Progenitor cell of endocrine pancreas (in vitro differentiated cells): ENCODE measurements at regions not wholly inside any gene's neighbourhood (a gene's known extent, or its start where the extent isn't known, plus 50 kb on each side); places are given as distances from the start of the nearest gene placed in this dataset.
"Not testable (repeated sequence)": the region's sequence is repeated elsewhere in the genome, so short reads cannot be mapped to it uniquely, and the experiment has no call there.

ENCODE experiments used
- DNase-seq: peaks from one replicate; pipeline ENCODE4 v3.0.0; 2021; ENCODE audit warnings: low spot score; ENCODE audit not compliant: unreplicated experiment
- H3K27ac Mint-ChIP-seq: 2 replicates; pipeline ENCODE4 v1.8.0; 2021; ENCODE audit warnings: mild to moderate bottlenecking, moderate library complexity, mixed read lengths
- H3K27me3 Mint-ChIP-seq: 2 replicates; pipeline ENCODE4 v1.8.0; 2021; ENCODE audit warnings: mixed read lengths
- H3K36me3 Mint-ChIP-seq: 2 replicates; pipeline ENCODE4 v1.8.0; 2022; ENCODE audit warnings: mixed read lengths; ENCODE audit not compliant: insufficient read depth
- H3K4me1 Mint-ChIP-seq: 2 replicates; pipeline ENCODE4 v1.8.0; 2021; ENCODE audit warnings: low read depth, mixed read lengths
- H3K4me3 Mint-ChIP-seq: 2 replicates; pipeline ENCODE4 v1.8.0; 2021; ENCODE audit warnings: low read depth, mild to moderate bottlenecking, moderate library complexity, mixed read lengths
- H3K9me3 Mint-ChIP-seq: 2 replicates; pipeline ENCODE4 v1.8.0; 2021; ENCODE audit warnings: low read depth, mixed read lengths
- TF ChIP-seq, protein P1 (sequence below): fragments of 200-600 bp; sonication (generic); IDR thresholded peaks from one replicate; pipeline ENCODE4 v1.5.0; 2021; ENCODE audit warnings: antibody characterized with exemption, mild to moderate bottlenecking; ENCODE audit not compliant: unreplicated experiment

DNA sequence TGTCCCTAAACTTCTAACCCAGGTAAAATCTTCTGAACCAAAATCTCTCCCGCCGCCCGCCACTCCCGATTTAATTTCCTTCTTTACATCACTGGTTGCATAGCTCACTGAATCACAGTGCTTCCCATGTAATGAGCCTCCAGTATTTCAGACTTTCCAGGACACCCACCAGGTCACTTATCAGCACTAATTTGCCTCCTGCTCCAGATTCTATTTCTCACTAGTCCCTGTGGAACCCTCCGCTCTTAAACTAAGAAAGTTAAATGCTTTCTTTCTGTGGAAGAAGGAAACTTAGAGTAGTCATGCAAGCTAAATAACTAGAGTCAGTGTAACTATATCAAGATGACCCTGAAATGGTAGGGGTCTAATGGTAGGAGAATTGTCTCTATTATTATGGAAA is 106.6 kb upstream of the OPCML start:
- H3K36me3 Mint-ChIP-seq: peaks cover 1% of the 10 kb centered on the region
- H3K27ac Mint-ChIP-seq: no peak overlapping the region
- peaks cover 21% of the 10 kb centered on the region for H3K4me1 Mint-ChIP-seq
- H3K4me3 Mint-ChIP-seq: no peak overlapping the region
- no peak for DNase-seq
- H3K9me3 Mint-ChIP-seq: peaks cover 5% of the 10 kb centered on the region
- TF ChIP-seq, protein P1, sequence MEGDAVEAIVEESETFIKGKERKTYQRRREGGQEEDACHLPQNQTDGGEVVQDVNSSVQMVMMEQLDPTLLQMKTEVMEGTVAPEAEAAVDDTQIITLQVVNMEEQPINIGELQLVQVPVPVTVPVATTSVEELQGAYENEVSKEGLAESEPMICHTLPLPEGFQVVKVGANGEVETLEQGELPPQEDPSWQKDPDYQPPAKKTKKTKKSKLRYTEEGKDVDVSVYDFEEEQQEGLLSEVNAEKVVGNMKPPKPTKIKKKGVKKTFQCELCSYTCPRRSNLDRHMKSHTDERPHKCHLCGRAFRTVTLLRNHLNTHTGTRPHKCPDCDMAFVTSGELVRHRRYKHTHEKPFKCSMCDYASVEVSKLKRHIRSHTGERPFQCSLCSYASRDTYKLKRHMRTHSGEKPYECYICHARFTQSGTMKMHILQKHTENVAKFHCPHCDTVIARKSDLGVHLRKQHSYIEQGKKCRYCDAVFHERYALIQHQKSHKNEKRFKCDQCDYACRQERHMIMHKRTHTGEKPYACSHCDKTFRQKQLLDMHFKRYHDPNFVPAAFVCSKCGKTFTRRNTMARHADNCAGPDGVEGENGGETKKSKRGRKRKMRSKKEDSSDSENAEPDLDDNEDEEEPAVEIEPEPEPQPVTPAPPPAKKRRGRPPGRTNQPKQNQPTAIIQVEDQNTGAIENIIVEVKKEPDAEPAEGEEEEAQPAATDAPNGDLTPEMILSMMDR: no peak
- no peaks in the 10 kb centered on the region for H3K27me3 Mint-ChIP-seq

DNA sequence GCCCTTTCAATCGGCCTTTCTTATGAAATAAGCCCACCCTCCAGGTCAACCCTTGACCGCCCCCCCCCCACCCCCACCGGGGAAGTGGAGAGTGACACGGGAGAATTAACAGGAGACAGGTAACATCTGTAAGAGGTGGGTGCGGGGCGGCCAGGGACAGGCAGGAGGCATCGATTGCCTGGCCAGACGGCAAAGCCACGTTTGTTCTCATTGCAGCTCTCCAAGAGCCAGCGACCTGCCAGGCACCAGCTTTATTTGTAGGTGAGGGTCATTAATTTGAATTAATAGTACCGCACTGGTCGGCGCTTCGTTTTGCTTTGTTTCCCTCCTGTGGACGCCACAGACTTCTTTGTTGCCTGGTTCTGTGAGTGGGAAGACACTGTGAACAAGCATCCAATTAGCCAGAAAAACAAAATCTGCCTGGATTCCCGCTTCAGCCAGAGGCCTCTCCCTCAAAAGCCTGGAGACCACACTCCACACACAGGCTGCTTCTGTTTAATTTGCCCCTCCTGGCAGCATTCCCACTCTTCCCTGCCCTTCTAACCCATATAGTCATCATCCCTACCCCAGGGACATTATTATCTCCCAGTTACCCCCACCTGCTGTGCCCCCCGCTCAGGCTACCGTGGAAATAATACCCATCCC is 104.5 kb upstream of the OPCML start:
- Mint-ChIP-seq H3K4me3 (no peak overlapping the region), H3K4me1 (peaks cover 21% of the 10 kb centered on the region), H3K36me3 (peaks cover 1% of the 10 kb centered on the region), H3K27me3 (no peaks in the 10 kb centered on the region), H3K27ac (peak overlapping the region; percentile 22), H3K9me3 (peaks cover 5% of the 10 kb centered on the region)
- TF ChIP-seq, protein P1: no peak
- no peak for DNase-seq

DNA sequence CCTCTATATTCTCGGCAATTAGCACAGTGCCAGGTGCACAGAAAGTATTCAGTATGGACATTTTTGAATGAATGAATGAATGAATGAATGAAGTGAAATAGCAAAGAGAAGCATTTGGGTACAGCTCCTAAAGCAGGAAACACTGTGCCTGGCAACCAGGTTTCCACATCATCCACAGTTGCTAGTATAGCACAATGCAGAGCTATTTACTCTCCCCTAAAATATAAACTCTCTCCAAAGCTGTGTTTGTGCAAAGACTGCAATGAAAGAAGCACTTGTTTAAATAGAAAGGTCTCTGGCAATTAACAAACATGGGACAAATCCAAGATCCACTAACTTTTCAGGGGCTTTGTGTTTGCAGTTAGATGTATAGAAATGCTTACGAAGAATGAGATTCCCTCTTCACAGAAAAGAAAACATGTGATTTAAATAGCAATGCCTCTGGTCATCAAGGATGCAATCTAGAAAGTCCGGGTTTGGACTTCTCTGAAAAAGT is 103.0 kb upstream of the OPCML start:
- DNase-seq: no peak
- H3K4me1 Mint-ChIP-seq: peaks cover 21% of the 10 kb centered on the region
- H3K36me3 Mint-ChIP-seq: no peaks in the 10 kb centered on the region
- H3K27me3 Mint-ChIP-seq: no peaks in the 10 kb centered on the region
- H3K4me3 Mint-ChIP-seq: no peak overlapping the region
- peaks cover 3% of the 10 kb centered on the region for H3K9me3 Mint-ChIP-seq
- TF ChIP-seq, protein P1: no peak
- peak overlapping the region; percentile 47 for H3K27ac Mint-ChIP-seq

DNA sequence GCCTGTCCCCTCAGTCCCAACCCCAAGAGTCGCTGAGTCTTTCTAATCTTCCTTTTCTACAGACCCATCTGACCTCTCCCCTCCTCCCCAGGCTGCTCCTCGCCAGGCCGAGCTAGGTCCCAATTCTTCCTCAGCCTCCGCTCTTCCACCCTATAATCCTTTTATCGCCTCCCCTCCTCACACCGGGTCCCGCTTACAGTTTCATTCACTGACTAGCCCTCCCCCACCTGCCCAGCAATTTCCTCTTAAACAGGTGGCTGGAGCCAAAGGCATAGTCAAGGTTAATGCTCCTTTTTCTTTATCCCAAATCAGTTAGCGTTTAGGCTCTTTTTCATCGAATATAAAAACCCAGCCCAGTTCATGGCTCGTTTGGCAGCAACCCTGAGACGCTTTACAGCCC is 96.1 kb upstream of the OPCML start:
- H3K4me1 Mint-ChIP-seq, H3K4me3 Mint-ChIP-seq, DNase-seq, H3K36me3 Mint-ChIP-seq, H3K9me3 Mint-ChIP-seq: not testable (repeated sequence)
- Mint-ChIP-seq H3K27me3 (peaks cover 25% of the 10 kb centered on the region), H3K27ac (peak overlapping the region; percentile 11)

DNA sequence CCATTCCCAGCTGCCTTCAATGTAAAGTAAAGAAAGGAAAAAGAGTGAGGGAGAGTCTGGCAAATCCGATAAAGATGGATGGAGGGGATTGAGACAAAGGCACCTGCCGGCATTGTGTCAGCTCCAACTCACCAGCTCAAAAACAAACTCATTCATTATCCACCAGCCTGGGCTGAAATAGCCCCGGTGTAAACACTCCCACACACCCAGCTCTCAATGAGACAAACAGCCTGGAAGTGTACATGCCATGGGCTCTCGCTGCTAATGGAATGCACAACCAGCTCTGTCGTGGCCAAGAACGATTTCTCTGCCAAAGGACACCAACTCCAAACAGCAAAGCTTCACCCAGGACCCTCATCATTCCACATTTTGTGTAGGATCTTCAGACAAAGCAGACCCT is 89.3 kb upstream of the OPCML start:
- peaks cover 1% of the 10 kb centered on the region for H3K4me1 Mint-ChIP-seq
- no peak for DNase-seq
- no peaks in the 10 kb centered on the region for H3K9me3 Mint-ChIP-seq
- TF ChIP-seq, protein P1: no peak
- H3K4me3 Mint-ChIP-seq: no peak overlapping the region
- no peaks in the 10 kb centered on the region for H3K36me3 Mint-ChIP-seq
- H3K27ac Mint-ChIP-seq: no peak overlapping the region
- peaks cover 9% of the 10 kb centered on the region for H3K27me3 Mint-ChIP-seq

DNA sequence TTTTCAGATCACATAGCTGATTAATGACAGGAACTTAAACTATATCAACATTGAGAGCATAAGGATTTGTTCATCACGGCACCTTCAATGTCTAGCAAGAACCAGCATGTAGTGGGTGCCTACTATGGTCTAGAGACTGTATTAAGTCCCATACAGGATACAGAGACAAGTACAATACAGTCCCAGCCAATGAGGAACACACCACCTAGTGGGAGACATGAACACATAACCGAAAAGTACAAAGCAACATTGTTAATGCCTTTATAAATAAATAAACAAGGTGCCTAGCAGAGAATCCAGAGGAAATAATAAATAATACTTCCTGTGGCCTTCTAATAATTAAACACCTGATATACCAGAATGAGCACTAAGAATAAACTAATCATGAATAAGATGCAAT is 87.7 kb upstream of the OPCML start:
- peaks cover 1% of the 10 kb centered on the region for H3K27me3 Mint-ChIP-seq
- no peak for DNase-seq
- H3K36me3 Mint-ChIP-seq: no peaks in the 10 kb centered on the region
- TF ChIP-seq, protein P1: peak; percentile 30
- H3K27ac Mint-ChIP-seq: no peak overlapping the region
- H3K9me3 Mint-ChIP-seq: peaks cover 7% of the 10 kb centered on the region
- H3K4me3 Mint-ChIP-seq: no peak overlapping the region
- H3K4me1 Mint-ChIP-seq: peaks cover 1% of the 10 kb centered on the region
